HG02943 (cell line): ENCODE measurements at regions not wholly inside any gene's neighbourhood (a gene's known extent, or its start where the extent isn't known, plus 50 kb on each side); places are given as distances from the start of the nearest gene placed in this dataset.

ENCODE experiments used
- ATAC-seq: cut with Tn5 transposase; IDR thresholded peaks from one replicate; pipeline ENCODE4 v1.9.1; 2021; ENCODE audit warnings: mild to moderate bottlenecking, low read depth, moderate library complexity; ENCODE audit not compliant: unreplicated experiment

DNA sequence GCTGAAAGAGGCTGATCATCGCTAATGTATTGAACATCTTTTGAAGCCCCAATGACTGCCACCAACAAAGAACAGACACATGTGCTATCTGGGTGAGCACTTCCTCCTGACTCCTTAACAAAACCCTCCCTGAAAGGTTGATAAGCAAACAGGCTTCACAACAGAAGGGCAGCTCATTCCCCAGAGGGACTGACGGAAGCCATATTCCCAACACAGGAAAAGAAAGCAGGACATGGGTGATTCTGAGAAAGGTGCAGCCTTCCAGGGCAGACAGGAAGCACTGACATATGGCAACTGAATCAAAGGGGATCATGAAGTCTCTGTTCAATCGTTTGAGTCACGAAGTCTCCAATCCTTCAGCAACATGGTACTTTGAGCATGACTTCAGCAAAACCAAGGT, 929.0 kb downstream of the MCTP2 start:
- no peak for ATAC-seq

DNA sequence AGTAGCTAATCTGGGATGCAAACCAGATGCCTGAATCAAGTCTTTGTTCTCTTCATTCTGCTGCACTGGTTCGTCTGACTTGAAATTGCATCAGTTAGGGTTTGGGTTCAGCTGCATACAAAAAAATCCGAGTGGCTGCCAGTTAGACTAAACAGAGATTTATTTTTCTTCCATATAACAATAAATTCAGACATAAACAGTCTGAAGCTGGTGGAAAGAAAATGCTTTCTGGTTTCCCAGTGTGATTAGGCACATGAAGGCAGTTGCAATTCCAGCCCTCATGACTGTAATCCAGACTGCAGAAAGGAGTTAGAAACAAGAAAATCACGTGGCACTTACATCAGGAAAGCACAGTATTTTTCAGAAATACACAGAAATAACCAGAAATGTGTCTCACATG, 930.7 kb downstream of the MCTP2 start:
- no peak for ATAC-seq

DNA sequence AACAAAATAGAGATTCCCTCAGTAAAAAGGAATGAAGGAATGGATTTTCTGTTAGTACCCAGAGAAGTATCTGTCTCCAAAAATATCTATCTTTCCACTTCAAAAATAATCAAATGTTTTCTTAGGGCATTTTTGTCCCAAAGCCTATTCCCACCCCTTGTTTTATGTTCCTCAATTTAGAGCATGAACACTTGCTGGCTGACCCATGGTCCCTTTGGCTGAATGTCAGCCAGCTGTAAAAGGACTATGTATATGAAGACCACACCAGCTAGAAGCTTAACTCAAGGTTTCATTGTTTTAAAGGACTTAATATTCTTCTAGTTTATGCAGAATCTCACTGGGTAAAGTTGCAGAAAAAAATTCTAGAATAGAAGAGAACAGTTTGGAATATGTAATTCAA, 931.2 kb downstream of the MCTP2 start:
- no peak for ATAC-seq

DNA sequence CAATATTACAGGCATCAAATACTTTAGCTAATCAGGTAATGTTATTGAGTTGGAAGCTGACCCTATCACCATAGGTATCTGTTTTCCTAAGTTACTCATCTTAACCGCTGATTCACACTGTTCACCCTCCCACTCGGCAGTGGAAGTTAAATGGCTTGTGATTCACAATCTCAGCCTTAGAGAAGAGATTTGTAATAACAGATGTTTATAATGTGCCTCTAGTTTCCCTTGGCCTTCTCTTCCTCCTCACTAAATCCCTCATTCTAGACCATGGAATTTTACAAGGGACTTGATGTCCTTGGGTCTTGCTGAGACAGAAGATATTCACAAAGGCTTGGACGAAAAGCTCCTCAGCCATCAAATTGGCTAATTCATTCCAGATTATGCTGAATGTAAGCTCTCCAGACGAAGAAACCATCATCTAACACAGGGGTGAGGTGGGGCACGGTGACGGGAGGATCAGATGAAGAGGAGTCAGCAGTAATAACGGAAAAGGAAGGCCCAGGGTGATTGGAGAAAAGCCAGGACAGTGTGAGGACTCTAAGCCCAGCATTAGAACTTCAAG, 931.7 kb downstream of the MCTP2 start:
- no peak for ATAC-seq

DNA sequence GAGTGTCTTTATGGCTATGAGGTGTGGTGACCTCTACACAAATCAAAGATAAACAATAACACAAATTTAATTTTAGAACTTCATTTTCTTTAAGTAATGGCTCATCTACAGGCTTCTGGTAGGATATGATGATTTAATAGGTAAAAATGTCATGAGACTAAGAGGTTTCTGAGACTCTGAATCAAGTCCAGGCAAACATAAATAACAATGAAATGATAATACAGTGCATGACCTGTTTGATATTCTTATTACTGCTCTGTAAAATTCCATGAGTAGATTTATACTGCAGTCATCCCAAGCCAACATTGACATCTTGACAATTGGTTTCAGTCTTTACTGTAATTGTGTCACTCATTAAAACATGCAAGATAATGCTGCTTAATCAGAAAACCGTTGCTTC, 936.8 kb downstream of the MCTP2 start:
- ATAC-seq: no peak

DNA sequence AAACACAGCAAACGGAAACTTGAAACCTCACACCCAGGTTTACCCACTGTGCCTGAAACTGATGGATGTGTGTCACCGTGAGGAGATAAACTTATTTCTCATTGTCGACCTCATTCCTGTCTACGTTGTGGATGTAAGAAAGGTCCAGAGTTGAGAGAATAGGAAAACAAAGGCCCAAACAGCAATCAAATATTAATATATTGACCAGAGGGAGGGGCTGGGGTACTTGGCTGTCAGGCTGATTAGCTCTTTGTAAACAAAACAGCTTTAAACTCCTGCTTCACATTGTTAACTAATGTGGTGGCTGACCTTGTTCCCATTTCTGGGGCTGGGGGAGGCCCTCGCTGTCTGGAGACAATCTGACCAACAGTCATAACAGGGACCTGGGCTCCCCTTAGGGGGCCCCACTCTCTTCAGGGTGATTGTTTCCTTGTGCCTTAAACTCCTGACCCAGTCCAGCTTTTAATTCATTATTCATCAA, 937.6 kb downstream of the MCTP2 start:
- ATAC-seq: no peak

DNA sequence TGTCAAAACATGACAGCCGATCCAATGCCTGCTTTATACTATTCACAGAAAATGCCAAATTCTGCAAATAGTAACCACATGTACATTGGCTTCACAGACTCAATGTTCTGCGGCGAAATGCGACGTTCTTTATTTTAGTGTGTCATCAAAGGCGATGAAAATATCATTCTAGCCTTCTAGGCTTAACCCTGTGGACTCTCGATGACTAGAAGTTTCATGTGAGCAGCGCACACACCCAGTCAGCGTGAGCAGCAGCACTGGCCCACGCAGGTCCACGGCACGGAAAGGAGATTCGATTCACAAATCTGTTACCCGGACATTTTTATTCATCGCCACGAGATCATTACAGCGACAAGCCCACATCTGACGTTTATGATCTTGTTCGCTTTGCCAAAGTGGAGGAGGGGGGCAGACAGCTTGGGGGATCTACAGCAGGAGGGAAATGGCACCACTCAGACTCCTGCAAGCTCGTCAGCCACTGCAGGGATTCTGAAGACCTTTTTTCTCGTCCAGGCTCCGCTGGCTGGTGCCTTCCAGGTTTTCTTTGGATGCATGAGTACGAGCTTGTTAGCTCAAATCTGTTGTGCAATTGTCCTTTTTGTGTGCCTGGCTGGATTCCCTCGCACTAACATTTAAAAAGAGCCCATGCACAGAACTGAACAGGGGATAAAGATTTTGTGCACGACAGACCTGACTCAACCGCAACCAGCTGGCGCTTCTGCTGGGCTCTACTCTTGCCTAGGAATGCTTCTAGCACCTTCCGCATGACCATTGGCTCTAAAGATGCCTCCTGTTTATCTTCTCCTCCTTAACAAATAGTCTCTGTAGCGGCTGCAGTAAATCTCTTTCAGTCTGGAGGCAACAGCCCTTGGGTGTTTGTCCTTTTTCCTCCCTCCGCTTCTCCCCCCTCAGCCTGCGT, 938.4 kb downstream of the MCTP2 start:
- ATAC-seq: no peak

DNA sequence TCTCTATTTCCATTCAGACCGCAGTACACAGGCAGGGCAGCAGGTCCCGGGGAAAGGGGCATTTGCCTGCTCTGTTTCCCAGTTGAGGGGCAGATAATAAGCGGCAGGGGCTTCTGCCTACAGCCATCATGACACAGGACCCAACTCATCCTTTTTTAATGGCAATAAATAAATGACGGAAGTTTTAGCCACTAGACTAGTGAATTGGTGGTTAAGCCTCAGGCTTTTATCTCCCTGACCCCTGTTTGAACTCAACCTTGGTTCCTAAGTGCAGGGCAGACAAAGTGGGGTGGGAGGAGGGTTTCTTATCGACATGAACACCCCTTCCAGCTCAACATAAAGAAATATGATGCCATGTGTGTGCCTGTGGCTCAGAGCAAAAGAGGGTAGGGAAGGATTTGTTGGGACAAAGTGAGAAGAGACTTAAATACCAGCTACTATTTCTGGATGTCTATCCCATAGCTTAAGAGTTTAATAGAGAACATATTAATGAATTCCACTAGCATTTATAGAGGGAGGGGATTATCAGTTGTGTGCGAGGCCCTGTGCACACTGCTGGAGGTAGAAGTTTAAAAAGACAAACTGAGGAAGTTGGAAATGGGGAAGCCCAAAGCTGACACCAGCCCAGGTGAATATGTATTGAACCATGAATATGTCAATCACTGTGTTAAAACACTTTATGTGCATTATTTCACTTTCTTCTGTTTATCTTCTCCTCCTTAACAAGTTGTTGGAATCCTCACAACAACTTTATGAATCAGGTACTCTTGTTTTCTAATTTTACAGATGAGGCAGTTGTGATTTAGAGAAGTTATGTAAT, 939.4 kb downstream of the MCTP2 start:
- ATAC-seq: no peak

DNA sequence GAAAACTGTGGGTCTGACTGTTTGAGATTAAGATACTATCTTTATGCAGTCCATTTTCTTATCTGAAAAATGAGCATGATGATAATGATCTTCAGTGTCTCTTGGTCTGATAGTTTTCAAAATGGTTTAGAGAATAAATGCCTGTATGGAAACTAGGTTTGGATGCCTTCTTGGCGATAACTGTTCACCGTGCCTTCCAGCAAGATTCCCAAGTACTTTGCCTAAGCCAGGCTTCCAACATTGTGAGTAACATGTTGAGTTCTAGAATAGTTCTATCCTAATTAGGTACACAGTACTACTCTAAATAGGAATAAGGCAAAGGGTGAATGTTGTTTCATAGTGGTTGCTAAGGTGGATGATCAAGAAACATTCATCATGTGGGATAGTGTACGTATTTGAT, 940.2 kb downstream of the MCTP2 start:
- ATAC-seq: no peak

DNA sequence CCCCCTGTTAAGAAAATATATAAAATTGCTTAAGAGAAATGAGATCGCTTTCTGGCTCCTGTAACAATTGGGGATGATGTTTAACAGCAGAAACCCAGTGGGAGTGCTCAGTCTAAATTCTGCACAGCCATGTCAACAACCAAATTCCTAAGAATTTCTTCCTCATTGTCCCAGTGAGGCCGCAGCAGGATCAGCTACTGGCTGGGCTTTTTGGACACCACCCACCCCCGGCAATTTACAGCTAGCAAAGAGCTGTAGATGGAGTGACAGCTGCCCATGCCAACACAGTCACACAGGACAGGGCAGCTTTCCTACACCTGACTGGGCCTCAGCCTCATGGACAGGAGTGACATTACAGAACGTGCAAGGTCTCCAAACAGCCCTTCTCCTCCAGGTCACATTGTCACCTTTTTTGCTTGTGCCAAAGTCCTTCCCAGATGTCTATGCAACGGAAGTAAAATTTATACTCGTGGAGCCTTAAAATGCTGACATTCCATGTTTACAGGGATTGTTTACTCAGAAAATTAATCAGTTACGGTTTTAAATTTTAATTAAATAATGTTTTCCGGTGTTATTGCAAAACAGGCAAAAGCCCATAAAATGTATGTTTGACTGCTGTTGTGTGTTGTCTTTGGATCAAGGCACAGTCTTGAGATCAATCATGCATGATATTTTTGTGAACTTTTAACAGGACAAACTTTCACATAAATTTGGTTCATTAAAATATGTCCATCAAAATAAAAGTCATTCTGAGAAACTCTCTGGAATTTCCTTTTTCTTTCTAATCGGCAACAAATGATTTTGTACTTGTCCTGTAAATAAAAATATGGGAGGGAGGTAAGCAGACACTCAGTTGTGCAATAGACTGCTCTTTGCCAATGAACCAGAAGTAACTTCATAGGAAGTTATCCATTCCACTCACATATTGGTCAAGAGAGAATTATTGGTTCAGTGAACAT, 943.2 kb downstream of the MCTP2 start:
- no peak for ATAC-seq

DNA sequence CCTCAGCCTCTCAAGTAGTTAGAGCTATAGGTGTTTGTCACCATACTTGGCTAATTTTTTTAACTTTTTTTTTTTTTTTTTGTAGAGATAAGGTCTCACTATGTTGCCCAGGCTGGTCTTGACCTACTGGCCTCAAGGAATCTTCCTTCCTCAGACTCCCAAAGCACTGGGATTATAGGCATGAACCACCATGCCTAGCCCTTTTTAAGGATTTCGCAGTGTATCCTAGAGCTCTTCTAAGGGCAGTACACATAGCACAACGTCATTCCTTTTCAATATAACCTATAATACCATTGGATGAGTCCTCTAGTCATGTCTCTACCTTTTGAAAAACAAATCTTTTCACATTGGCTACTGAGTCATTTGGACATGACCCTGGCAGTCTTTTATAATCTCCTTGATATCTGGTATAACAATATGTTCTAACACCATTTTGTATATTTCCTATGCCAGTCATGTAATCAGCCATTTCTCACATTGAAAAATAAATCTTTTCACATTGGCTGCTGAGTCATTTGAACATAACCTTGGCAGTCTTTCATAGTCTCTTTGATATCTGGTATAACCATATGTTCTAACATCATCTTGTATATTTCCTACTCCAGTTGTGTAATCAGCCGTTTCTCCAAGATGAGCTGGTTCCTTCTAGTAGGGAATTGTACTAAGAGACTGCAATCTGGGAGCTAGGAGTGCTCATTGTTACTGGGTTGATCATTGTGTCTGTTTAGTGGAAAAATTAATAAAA, 944.7 kb downstream of the MCTP2 start:
- ATAC-seq: no peak

DNA sequence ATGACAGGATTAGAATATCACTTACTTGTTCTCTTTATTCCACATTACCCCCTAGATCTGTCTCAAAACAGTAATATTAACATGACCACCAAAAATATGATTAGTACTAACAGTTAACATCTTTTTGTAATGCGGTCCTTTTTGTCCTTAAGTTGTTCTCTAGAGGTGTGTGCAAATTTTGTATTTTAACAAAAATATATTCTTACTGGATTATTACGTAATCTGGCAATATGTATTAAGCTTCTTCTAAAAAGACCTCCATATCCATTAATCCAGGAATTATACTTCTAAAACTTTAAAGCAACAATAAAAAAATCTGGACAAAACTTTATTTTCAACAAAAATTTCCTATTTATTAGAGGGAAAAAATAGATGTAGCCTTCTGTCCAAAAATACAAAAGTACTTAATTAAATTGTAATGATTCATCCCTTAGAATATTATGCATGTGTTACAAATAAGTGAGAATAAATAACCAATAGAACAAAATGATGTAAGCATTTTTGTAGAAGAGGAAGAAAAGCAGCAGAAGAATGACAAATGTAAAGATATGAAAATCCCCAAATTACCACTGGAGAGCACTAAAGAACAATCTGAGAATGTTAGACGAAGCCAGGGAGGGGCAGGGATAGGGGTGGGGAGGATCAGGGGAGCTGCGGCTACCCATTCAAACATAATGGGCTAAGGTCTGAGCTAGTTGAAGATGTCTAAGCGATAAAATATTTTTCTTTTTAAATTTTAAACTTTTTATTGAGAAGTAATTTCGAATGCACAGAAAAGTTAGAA, 945.6 kb downstream of the MCTP2 start:
- ATAC-seq: no peak

DNA sequence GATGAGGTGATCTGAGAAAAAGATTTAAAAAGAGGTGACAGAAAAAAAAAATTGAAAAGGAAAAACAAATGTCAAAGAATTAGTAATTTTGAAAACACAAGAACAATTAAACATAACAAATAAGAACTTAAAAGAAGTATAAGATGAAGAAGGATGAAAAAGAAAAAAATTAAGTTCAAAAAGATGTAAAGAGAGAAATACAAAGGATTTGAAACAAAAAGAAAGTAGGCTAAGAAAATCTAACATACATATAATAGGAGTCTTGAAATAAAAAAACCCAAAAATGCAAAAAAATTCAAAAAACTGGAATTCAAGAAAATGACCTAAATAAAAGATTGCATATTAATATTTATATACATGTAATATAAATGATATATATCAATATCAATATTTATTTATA, 949.2 kb downstream of the MCTP2 start:
- no peak for ATAC-seq

DNA sequence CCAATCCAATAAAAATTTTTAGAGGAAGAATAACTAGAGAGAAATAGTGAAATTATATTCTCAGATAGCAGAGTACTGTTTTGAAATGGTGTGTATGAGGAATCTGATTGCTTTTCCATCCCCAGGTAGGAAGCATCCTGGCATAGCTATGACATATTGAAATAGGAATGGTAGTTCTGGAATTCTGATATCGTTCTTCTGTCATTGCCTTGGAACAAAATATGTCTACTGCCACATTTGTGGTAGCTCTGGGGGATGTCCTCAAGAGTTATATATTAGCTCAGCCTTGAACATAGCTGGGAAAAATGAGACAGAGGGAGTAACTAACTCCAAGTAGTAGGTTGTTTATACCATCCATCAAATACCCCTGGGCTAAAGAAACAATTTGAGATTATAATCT, 950.7 kb downstream of the MCTP2 start:
- no peak for ATAC-seq

DNA sequence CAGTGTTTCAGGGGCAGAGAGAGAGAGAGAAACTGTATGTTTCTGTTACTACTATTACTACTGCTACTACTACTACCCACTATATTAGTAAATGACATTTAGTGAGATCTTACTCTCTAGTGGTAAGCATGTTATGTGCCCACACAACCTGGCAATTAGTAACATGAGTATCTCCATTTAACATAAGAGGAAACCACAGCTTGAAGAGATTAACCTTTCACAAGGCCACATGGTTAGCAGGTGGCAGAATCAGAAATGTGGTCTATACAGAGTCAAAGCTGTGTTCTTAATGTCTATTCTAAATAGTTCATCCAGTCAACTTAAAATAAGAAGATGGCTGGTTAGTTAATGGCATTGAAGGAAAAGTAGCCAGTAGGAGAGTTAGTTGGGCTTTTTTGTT, 961.6 kb downstream of the MCTP2 start:
- ATAC-seq: no peak

DNA sequence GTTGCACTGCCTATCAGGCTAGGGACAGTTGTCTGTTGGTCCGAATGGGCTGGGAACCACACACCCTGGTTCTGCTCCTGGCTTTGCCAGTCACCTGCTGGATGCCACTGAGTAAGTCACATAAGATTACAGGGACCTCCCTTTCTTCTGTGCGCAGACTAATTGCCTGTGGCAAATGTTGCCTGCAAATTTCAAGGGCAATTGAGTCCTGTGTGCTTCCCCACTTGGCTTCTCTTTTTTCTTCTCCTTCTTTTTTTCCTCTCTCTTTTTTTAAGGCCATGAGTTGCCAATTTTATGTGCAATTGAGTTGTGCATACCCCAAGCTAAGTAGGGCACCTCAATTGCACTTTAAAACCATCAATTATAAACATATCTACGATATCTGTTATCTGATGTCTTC, 963.4 kb downstream of the MCTP2 start:
- ATAC-seq: no peak

DNA sequence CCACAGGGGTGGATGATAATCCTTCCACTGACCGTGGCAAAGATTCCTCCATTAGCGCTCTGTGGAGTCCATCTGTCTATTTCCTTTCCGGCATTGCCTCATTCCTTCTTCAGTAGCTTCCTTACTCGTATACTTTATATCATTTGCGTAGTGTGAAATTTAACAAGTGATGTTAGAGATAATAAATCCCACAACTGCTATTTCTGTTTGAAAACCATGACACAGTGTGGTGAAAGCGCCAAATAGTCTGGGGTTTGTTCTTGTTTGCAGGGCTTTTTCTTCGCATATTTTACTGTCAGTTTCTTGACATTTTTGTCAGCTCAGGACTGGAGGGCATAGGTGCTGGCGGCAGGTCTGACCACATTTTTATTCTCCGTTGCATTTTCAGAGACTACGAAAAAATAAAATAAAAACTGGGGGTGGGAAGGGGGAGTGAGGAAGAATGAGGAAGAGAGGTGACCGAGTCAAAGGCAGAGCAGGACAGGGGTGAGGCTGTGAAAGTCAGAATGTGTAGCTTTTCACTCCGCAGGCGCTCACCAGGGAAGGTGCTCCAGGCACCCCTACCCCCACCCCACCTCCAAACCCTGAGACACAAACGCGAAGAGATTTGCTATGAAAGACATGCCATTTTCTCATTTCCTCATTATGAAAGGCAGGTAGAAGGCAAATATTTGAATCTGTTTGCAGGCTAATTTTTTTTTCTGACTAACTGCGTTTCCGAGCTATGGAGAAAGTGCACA, 965.0 kb downstream of the MCTP2 start:
- ATAC-seq: no peak
